Erythroblast (primary cell): ENCODE measurements at regions not wholly inside any gene's neighbourhood (a gene's known extent, or its start where the extent isn't known, plus 50 kb on each side); places are given as distances from the start of the nearest gene placed in this dataset.

ENCODE experiments used
- GATA1 ChIP-seq: IDR thresholded peaks from 2 replicates; pipeline ENCODE4 v1.6.1; 2011; ENCODE audit warnings: low read depth, mild to moderate bottlenecking, control low read depth, low read length, moderate library complexity
- POLR2A ChIP-seq: IDR thresholded peaks from 2 replicates; pipeline ENCODE4 v1.6.1; 2011; ENCODE audit warnings: mild to moderate bottlenecking, low read length

DNA sequence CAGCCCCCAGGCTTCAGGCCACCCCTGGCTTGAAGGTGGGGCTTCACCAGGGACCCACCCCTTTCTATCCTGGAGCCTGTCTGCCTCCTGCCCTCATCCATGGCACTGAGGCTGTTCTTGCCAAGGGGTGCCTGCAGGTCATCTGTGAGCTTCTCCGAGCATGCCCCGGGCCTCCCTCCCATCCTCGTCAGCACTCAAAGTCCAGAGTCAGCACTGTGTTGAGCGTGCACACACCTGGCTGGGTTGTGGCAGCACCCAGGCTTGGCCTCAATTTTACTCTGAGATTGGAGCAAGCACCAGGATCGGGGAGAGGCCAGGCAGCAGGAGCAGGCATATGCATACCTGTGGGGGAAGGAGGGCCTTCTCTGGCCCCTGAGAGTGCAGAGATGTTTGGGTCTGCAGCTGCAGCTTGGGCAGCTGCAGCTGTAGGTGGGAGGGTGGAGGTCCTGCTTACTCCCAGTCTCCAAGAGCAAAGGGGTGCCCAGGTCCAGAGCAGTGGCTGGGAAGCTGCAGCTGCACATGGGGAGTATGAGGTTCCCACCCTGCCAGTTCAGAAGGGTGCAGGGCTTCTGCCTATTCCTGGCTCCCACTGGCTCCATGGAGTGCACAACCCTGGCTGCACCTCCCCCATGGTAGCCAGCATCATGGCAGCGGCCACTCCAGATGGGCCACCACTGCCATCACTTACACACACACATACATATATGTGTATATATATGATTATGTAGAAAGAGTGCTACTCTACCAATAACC is 488.7 kb downstream of the JRKL start:
- TF ChIP-seq POLR2A (no peak), GATA1 (no peak)
